ENCODE measurements at regions not wholly inside any gene's neighbourhood (a gene's known extent, or its start where the extent isn't known, plus 50 kb on each side); places are given as distances from the start of the nearest gene placed in this dataset.
A peak's percentile ranks its signal among the peaks of the same experiment; 100 is the strongest.

DNA sequence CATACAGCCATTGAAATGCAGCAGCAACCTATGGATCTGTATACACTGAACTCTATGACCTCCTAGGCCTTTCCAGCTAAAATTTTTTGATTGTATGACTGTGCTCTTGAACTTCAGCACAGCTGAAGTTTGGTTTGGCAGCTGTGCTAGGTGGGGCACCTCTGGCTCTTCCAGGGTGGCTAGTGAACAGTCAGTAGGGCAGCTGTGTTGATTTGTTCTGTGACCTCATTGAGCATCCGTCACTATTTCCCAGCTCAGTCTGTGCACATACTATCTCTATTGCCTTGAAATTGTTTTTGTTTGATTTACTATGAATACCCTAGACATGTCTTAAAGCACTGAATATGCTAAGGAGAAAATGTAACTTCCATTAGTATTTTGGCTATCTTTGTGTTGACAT, 363.2 kb upstream of the NAALADL2 start:
- H3K4me2 ChIP-seq (ENCODE audit: insufficient read depth, low read length): no peak overlapping the region
- TF ChIP-seq, protein P1, sequence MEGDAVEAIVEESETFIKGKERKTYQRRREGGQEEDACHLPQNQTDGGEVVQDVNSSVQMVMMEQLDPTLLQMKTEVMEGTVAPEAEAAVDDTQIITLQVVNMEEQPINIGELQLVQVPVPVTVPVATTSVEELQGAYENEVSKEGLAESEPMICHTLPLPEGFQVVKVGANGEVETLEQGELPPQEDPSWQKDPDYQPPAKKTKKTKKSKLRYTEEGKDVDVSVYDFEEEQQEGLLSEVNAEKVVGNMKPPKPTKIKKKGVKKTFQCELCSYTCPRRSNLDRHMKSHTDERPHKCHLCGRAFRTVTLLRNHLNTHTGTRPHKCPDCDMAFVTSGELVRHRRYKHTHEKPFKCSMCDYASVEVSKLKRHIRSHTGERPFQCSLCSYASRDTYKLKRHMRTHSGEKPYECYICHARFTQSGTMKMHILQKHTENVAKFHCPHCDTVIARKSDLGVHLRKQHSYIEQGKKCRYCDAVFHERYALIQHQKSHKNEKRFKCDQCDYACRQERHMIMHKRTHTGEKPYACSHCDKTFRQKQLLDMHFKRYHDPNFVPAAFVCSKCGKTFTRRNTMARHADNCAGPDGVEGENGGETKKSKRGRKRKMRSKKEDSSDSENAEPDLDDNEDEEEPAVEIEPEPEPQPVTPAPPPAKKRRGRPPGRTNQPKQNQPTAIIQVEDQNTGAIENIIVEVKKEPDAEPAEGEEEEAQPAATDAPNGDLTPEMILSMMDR (IDR thresholded peaks at IDR 0.05; ENCODE audit: extremely low read depth, low read depth, low read length): no peak
- H4K20me1 ChIP-seq (ENCODE audit: insufficient read depth, low read length): no peaks in the 10 kb centered on the region
- DNase-seq (ENCODE audit: insufficient read length, low spot score, missing footprints): peak; percentile 22
- H3K79me2 ChIP-seq (ENCODE audit: insufficient read depth, low read length): peaks cover 2% of the 10 kb centered on the region
- peaks cover 7% of the 10 kb centered on the region for H3K4me1 ChIP-seq (ENCODE audit: insufficient read depth, low read length)
- H2AFZ ChIP-seq (ENCODE audit: low read length): no peak overlapping the region
- no peaks in the 10 kb centered on the region for H3K36me3 ChIP-seq (ENCODE audit: insufficient read depth, low read length)
- H3K4me3 ChIP-seq (ENCODE audit: insufficient read depth, low read length): no peak overlapping the region
- H3K27me3 ChIP-seq (ENCODE audit: insufficient read depth, low read length): no peaks in the 10 kb centered on the region
- no peaks in the 10 kb centered on the region for H3K9me3 ChIP-seq (ENCODE audit: low read depth, low read length)
- no peak overlapping the region for H3K27ac ChIP-seq (ENCODE audit: low read depth, low read length)

- Histone ChIP-seq H3K27me3 (ENCODE audit: insufficient read depth, low read length) (no peaks in the 10 kb centered on the region), H4K20me1 (ENCODE audit: insufficient read depth, low read length) (no peaks in the 10 kb centered on the region), H3K36me3 (ENCODE audit: insufficient read depth, low read length) (no peaks in the 10 kb centered on the region), H2AFZ (ENCODE audit: low read length) (no peak overlapping the region), H3K79me2 (ENCODE audit: insufficient read depth, low read length) (peaks cover 2% of the 10 kb centered on the region), H3K4me3 (ENCODE audit: insufficient read depth, low read length) (no peak overlapping the region), H3K4me1 (ENCODE audit: insufficient read depth, low read length) (peaks cover 7% of the 10 kb centered on the region), H3K9me3 (ENCODE audit: low read depth, low read length) (no peaks in the 10 kb centered on the region), H3K4me2 (ENCODE audit: insufficient read depth, low read length) (peak overlapping the region; percentile 44), H3K27ac (ENCODE audit: low read depth, low read length) (no peak overlapping the region)
- TF ChIP-seq, protein P1 (IDR thresholded peaks at IDR 0.05; ENCODE audit: extremely low read depth, low read depth, low read length): no peak
- DNase-seq (ENCODE audit: insufficient read length, low spot score, missing footprints): no peak
These were observed 360.5 kb upstream of the NAALADL2 start for GRCh38 chr3:174498638-174499037.

GRCh38 chr3:174505266-174505665, 353.9 kb upstream of the NAALADL2 start:
- TF ChIP-seq, protein P1 (IDR thresholded peaks at IDR 0.05; ENCODE audit: extremely low read depth, low read depth, low read length): no peak
- Histone ChIP-seq H3K79me2 (ENCODE audit: insufficient read depth, low read length) (peaks cover 1% of the 10 kb centered on the region), H4K20me1 (ENCODE audit: insufficient read depth, low read length) (no peaks in the 10 kb centered on the region), H3K4me2 (ENCODE audit: insufficient read depth, low read length) (no peak overlapping the region), H3K4me1 (ENCODE audit: insufficient read depth, low read length) (no peaks in the 10 kb centered on the region), H3K27ac (ENCODE audit: low read depth, low read length) (no peak overlapping the region), H2AFZ (ENCODE audit: low read length) (no peak overlapping the region), H3K9me3 (ENCODE audit: low read depth, low read length) (no peaks in the 10 kb centered on the region), H3K27me3 (ENCODE audit: insufficient read depth, low read length) (no peaks in the 10 kb centered on the region), H3K36me3 (ENCODE audit: insufficient read depth, low read length) (no peaks in the 10 kb centered on the region), H3K4me3 (ENCODE audit: insufficient read depth, low read length) (no peak overlapping the region)
- no peak for DNase-seq (ENCODE audit: insufficient read length, low spot score, missing footprints)

DNA sequence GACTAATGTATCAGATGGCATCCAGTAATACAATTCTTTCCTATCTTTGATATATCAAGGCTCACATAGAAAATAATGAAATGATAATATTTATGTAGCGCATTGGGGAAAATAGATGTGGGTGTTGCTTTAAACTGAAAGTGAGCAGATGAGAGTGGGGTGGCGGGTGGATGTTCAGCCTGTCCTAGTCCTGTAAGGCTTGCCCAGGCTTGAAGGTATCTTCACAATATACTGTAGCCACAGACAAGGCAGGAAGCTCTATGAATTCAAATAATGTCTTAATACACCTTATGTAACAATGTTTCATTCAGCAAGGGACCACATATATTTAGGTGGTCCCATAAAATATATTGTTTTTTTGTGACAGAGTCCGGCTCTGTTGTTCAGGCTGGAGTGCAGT, 334.9 kb upstream of the NAALADL2 start:
- H3K4me3 ChIP-seq (ENCODE audit: insufficient read depth, low read length): no peak overlapping the region
- H3K27ac ChIP-seq (ENCODE audit: low read depth, low read length): no peak overlapping the region
- H3K4me2 ChIP-seq (ENCODE audit: insufficient read depth, low read length): no peak overlapping the region
- H3K9me3 ChIP-seq (ENCODE audit: low read depth, low read length): no peaks in the 10 kb centered on the region
- H3K4me1 ChIP-seq (ENCODE audit: insufficient read depth, low read length): no peaks in the 10 kb centered on the region
- no peaks in the 10 kb centered on the region for H3K27me3 ChIP-seq (ENCODE audit: insufficient read depth, low read length)
- no peak overlapping the region for H2AFZ ChIP-seq (ENCODE audit: low read length)
- H3K79me2 ChIP-seq (ENCODE audit: insufficient read depth, low read length): no peaks in the 10 kb centered on the region
- H3K36me3 ChIP-seq (ENCODE audit: insufficient read depth, low read length): no peaks in the 10 kb centered on the region
- DNase-seq (ENCODE audit: insufficient read length, low spot score, missing footprints): no peak
- TF ChIP-seq, protein P1 (IDR thresholded peaks at IDR 0.05; ENCODE audit: extremely low read depth, low read depth, low read length): no peak
- no peaks in the 10 kb centered on the region for H4K20me1 ChIP-seq (ENCODE audit: insufficient read depth, low read length)
